Mesendoderm (in vitro differentiated cells): ENCODE measurements at regions not wholly inside any gene's neighbourhood (a gene's known extent, or its start where the extent isn't known, plus 50 kb on each side); places are given as distances from the start of the nearest gene placed in this dataset.
A peak's percentile ranks its signal among the peaks of the same experiment; 100 is the strongest.

Experiments
- DNase-seq: peaks from one replicate; pipeline ENCODE4 v3.0.0; 2013
- H2AK5ac ChIP-seq: 2 replicates; pipeline ENCODE4 v1.6.1; 2013; ENCODE audit warnings: low read length, inconsistent platforms
- H2BK120ac ChIP-seq: 2 replicates; pipeline ENCODE4 v1.6.1; 2013; ENCODE audit warnings: low read depth, mild to moderate bottlenecking, low read length, moderate library complexity, mixed read lengths
- H2BK15ac ChIP-seq: replicated peaks from 2 replicates; pipeline ENCODE4 v1.6.1; 2013; ENCODE audit warnings: low read depth, mild to moderate bottlenecking, moderate library complexity
- H2BK5ac ChIP-seq: 2 replicates; pipeline ENCODE4 v1.6.1; 2013; ENCODE audit warnings: low read length, inconsistent platforms
- H3K18ac ChIP-seq: 2 replicates; pipeline ENCODE4 v1.6.1; 2013; ENCODE audit warnings: mild to moderate bottlenecking, low read length, mixed read lengths
- H3K23ac ChIP-seq: one replicate; pipeline ENCODE4 v1.6.1; 2013; ENCODE audit warnings: low read length
- H3K27ac ChIP-seq: 2 replicates; pipeline ENCODE4 v1.5.1; 2013; ENCODE audit warnings: low read depth, mild to moderate bottlenecking, inconsistent platforms, low read length, moderate library complexity
- H3K27me3 ChIP-seq: 2 replicates; pipeline ENCODE4 v1.6.1; 2013; ENCODE audit warnings: low read length, control low read depth, mild to moderate bottlenecking, inconsistent platforms; ENCODE audit not compliant: insufficient read depth, poor library complexity
- H3K36me3 ChIP-seq: 2 replicates; pipeline ENCODE4 v1.6.1; 2013; ENCODE audit warnings: low read length, inconsistent platforms; ENCODE audit not compliant: control insufficient read depth, insufficient read depth
- H3K4ac ChIP-seq: one replicate; pipeline ENCODE4 v1.6.1; 2013; ENCODE audit warnings: low read depth, mild to moderate bottlenecking, low read length, moderate library complexity
- H3K4me1 ChIP-seq: 2 replicates; pipeline ENCODE4 v1.6.1; 2013; ENCODE audit warnings: low read depth, low read length, inconsistent platforms; ENCODE audit not compliant: control insufficient read depth
- H3K4me2 ChIP-seq: 2 replicates; pipeline ENCODE4 v1.6.1; 2013; ENCODE audit warnings: low read length
- H3K4me3 ChIP-seq: 2 replicates; pipeline ENCODE4 v1.5.1; 2013; ENCODE audit warnings: mild to moderate bottlenecking, low read length
- H3K56ac ChIP-seq: one replicate; pipeline ENCODE4 v1.6.1; 2013; ENCODE audit warnings: low read length
- H3K79me1 ChIP-seq: 2 replicates; pipeline ENCODE4 v1.6.1; 2013; ENCODE audit warnings: low read length, inconsistent platforms
- H3K79me2 ChIP-seq: 2 replicates; pipeline ENCODE4 v1.6.1; 2013; ENCODE audit warnings: mild to moderate bottlenecking, low read length; ENCODE audit not compliant: control insufficient read depth, insufficient read depth
- H3K9ac ChIP-seq: 2 replicates; pipeline ENCODE4 v1.6.1; 2013; ENCODE audit warnings: low read length, inconsistent platforms
- H4K5ac ChIP-seq: one replicate; pipeline ENCODE4 v1.6.1; 2013; ENCODE audit warnings: low read length
- H4K8ac ChIP-seq: one replicate; pipeline ENCODE4 v1.6.1; 2013; ENCODE audit warnings: low read depth, mild to moderate bottlenecking, control low read depth, low read length, moderate library complexity
- WGBS: extraction: QIAGEN DNeasy Blood & Tissue Kit; methylation state at CpG from one replicate; pipeline ENCODE4 v1.1.7; 2013; ENCODE audit warnings: low lambda C conversion rate, missing lambda C conversion rate; ENCODE audit not compliant: insufficient coverage; ENCODE audit errors: extremely low coverage; 5-methylcytosine and 5-hydroxymethylcytosine counted together

DNA sequence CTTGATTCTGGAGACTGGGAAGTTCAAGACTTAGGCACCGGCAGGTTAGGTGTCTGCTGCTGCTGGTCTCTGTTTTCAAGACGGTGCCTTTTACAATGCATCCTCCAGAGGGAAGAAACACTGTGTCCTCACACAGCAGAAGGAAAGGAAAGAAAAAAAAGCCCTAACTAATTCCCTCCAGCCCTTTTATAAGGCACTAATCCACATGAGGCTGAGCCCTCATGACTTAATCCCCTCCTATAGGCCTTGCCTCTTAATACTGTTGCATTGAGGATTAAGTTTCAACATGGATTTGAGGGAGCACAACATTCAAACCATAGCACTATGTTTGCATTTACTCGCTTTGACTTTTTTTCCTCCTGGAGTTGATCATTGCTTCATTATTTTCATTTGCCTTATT is 585.9 kb downstream of the TLR4 start:
- H3K79me1 ChIP-seq: no peaks in the 10 kb centered on the region
- no peak overlapping the region for H3K27ac ChIP-seq
- H3K9ac ChIP-seq: no peak overlapping the region
- no peak overlapping the region for H3K4ac ChIP-seq
- H3K4me1 ChIP-seq: peaks cover 2% of the 10 kb centered on the region
- DNase-seq: peak; percentile 15
- no peak overlapping the region for H3K56ac ChIP-seq
- H3K4me2 ChIP-seq: no peak overlapping the region
- H4K8ac ChIP-seq: no peak overlapping the region
- no peak overlapping the region for H2BK120ac ChIP-seq
- H2BK5ac ChIP-seq: no peak overlapping the region
- H3K4me3 ChIP-seq: no peak overlapping the region
- no CpG with 5 or more reads among the region's 3 CpGs for WGBS
- no peak overlapping the region for H3K18ac ChIP-seq
- H3K27me3 ChIP-seq: no peaks in the 10 kb centered on the region
- no peak overlapping the region for H2BK15ac ChIP-seq
- no peak overlapping the region for H2AK5ac ChIP-seq
- no peak overlapping the region for H4K5ac ChIP-seq
- H3K36me3 ChIP-seq: no peaks in the 10 kb centered on the region
- H3K23ac ChIP-seq: no peak overlapping the region
- no peaks in the 10 kb centered on the region for H3K79me2 ChIP-seq

DNA sequence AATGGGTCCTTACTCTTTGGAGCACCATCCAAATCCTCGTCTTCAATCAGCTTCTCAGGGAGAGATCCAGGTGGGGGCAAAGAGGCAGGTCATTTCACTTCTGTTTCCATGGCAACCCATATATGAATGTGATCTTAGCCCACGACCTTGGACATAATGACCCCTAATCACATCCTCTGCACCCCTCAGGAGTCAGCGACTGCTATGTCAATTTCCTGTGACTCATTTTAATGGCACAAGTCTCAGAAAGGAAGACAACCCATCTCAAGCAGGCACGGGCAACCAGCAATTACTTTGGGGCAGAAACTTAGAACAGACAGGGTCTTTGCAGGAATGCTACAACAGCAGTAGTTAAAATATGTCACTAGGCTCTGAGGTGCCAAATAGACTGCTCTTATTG is 591.2 kb downstream of the TLR4 start:
- no peak overlapping the region for H3K18ac ChIP-seq
- H3K4me1 ChIP-seq: peaks cover 2% of the 10 kb centered on the region
- H2BK5ac ChIP-seq: no peak overlapping the region
- H3K36me3 ChIP-seq: no peaks in the 10 kb centered on the region
- H3K56ac ChIP-seq: no peak overlapping the region
- WGBS: no CpG with 5 or more reads among the region's 4 CpGs
- no peak overlapping the region for H4K5ac ChIP-seq
- no peaks in the 10 kb centered on the region for H3K79me1 ChIP-seq
- H2BK15ac ChIP-seq: no peak overlapping the region
- H3K4me3 ChIP-seq: no peak overlapping the region
- no peaks in the 10 kb centered on the region for H3K79me2 ChIP-seq
- H3K4ac ChIP-seq: no peak overlapping the region
- no peak overlapping the region for H3K27ac ChIP-seq
- no peak overlapping the region for H2BK120ac ChIP-seq
- H2AK5ac ChIP-seq: no peak overlapping the region
- no peak overlapping the region for H4K8ac ChIP-seq
- H3K9ac ChIP-seq: no peak overlapping the region
- DNase-seq: no peak
- no peak overlapping the region for H3K4me2 ChIP-seq
- no peaks in the 10 kb centered on the region for H3K27me3 ChIP-seq
- H3K23ac ChIP-seq: no peak overlapping the region

DNA sequence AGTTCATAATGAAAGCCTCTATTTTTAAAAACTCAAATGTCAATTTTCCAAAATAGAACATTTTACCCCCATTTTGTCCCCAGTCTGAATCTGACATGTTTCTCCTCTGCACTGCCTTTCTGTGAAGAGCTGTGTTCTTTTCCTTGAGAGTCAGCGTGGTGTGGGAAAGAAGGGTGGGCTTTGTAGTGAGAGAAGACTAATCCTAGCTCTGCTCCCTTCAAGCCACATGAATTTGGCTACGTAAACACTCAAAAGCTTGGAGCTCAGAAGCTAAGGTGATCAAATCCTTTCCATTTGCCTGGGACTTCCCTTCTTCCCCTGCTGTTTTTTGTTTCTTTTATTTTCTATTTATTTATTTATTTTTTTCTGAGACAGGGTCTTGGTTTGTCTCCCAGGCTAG is 598.5 kb downstream of the TLR4 start:
- Histone ChIP-seq H3K4me2 (no peak overlapping the region), H3K4me1 (no peaks in the 10 kb centered on the region), H3K56ac (no peak overlapping the region), H2BK5ac (no peak overlapping the region), H4K5ac (no peak overlapping the region), H3K9ac (no peak overlapping the region), H2AK5ac (no peak overlapping the region), H3K18ac (no peak overlapping the region), H3K23ac (no peak overlapping the region), H3K79me2 (no peaks in the 10 kb centered on the region), H3K36me3 (no peaks in the 10 kb centered on the region), H3K79me1 (no peaks in the 10 kb centered on the region), H2BK15ac (no peak overlapping the region), H4K8ac (no peak overlapping the region), H2BK120ac (no peak overlapping the region), H3K27ac (no peak overlapping the region), H3K4ac (no peak overlapping the region), H3K27me3 (no peaks in the 10 kb centered on the region), H3K4me3 (no peak overlapping the region)
- WGBS: no CpG with 5 or more reads among the region's 2 CpGs
- no peak for DNase-seq

GRCh38 chr9:118303216-118303615 is 599.0 kb downstream of the TLR4 start:
- Histone ChIP-seq H4K5ac (no peak overlapping the region), H3K79me1 (no peaks in the 10 kb centered on the region), H2BK120ac (no peak overlapping the region), H3K4ac (no peak overlapping the region), H3K9ac (no peak overlapping the region), H3K18ac (no peak overlapping the region), H3K27me3 (no peaks in the 10 kb centered on the region), H3K23ac (no peak overlapping the region), H2BK5ac (no peak overlapping the region), H2BK15ac (no peak overlapping the region), H3K4me1 (no peaks in the 10 kb centered on the region), H3K36me3 (no peaks in the 10 kb centered on the region), H4K8ac (no peak overlapping the region), H3K4me3 (no peak overlapping the region), H3K56ac (no peak overlapping the region), H3K4me2 (no peak overlapping the region), H2AK5ac (no peak overlapping the region), H3K27ac (no peak overlapping the region), H3K79me2 (no peaks in the 10 kb centered on the region)
- no peak for DNase-seq
- WGBS: no CpG with 5 or more reads among the region's 3 CpGs

DNA sequence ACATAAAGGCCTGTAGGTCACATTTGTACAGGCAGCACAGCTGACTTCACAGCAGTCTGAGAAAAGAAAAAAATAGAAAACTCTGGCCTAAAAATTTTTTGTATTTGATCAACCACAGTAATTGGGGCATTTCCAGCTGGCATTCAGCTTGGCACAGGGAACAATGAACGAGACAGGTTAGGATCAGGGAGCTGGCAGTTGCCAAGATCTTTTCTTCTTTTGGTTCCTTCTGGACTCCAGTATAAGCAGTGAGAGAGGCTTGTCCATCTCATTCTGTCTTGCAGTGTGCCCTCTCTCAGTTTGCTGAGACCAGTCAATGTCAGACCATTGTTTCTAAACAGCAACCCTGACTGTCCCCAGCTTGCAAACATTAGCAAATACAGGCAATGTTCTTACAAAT is 601.1 kb downstream of the TLR4 start:
- Histone ChIP-seq H2BK120ac (no peak overlapping the region), H3K4ac (no peak overlapping the region), H3K36me3 (no peaks in the 10 kb centered on the region), H3K4me1 (no peaks in the 10 kb centered on the region), H4K8ac (no peak overlapping the region), H3K23ac (no peak overlapping the region), H2BK5ac (no peak overlapping the region), H3K18ac (no peak overlapping the region), H3K4me2 (no peak overlapping the region), H2AK5ac (no peak overlapping the region), H3K79me1 (no peaks in the 10 kb centered on the region), H3K79me2 (no peaks in the 10 kb centered on the region), H3K9ac (no peak overlapping the region), H4K5ac (no peak overlapping the region), H2BK15ac (no peak overlapping the region), H3K4me3 (no peak overlapping the region), H3K27ac (no peak overlapping the region), H3K27me3 (no peaks in the 10 kb centered on the region), H3K56ac (no peak overlapping the region)
- no CpG with 5 or more reads among the region's 1 CpG for WGBS
- no peak for DNase-seq

GRCh38 chr9:118306801-118307200 is 602.6 kb downstream of the TLR4 start:
- H4K5ac ChIP-seq: no peak overlapping the region
- H4K8ac ChIP-seq: no peak overlapping the region
- no peaks in the 10 kb centered on the region for H3K4me1 ChIP-seq
- H3K4ac ChIP-seq: no peak overlapping the region
- no peaks in the 10 kb centered on the region for H3K27me3 ChIP-seq
- H3K18ac ChIP-seq: no peak overlapping the region
- no peak overlapping the region for H3K4me3 ChIP-seq
- DNase-seq: no peak
- H3K27ac ChIP-seq: no peak overlapping the region
- no peak overlapping the region for H3K4me2 ChIP-seq
- no peaks in the 10 kb centered on the region for H3K79me2 ChIP-seq
- no peak overlapping the region for H2BK15ac ChIP-seq
- no peak overlapping the region for H3K9ac ChIP-seq
- H3K56ac ChIP-seq: no peak overlapping the region
- no CpG with 5 or more reads among the region's 3 CpGs for WGBS
- H3K23ac ChIP-seq: no peak overlapping the region
- no peak overlapping the region for H2BK120ac ChIP-seq
- no peak overlapping the region for H2AK5ac ChIP-seq
- H2BK5ac ChIP-seq: no peak overlapping the region
- H3K36me3 ChIP-seq: no peaks in the 10 kb centered on the region
- H3K79me1 ChIP-seq: no peaks in the 10 kb centered on the region
